Spleen (tissue), 11 donors: ENCODE measurements at regions not wholly inside any gene's neighbourhood (a gene's known extent, or its start where the extent isn't known, plus 50 kb on each side); places are given as distances from the start of the nearest gene placed in this dataset.

Experiments used
- DNase-seq: peaks from one replicate; pipeline ENCODE4 v3.0.0-alpha.2; 2020
- H3K27ac ChIP-seq, 8 donors: fragments of 200-600 bp; sonication (generic) in 7 of 8; 1 replicate in 4 of 8; 2 replicates in 4 of 8; pipeline versions ENCODE4 v1.5.0 to v1.8.0; 2016 to 2021; ENCODE audit warnings: inconsistent platforms in 4 of 8, mild to moderate bottlenecking in 4 of 8, moderate library complexity in 1 of 8
- H3K27me3 ChIP-seq, 7 donors: fragments of 200-600 bp; sonication (generic) in 6 of 7; replicated peaks in 1 of 7; 1 replicate in 4 of 7; 2 replicates in 3 of 7; pipeline versions ENCODE4 v1.5.0 to v1.8.0; 2016 to 2021; ENCODE audit warnings: inconsistent platforms in 3 of 7, mild to moderate bottlenecking in 1 of 7
- H3K36me3 ChIP-seq, 6 donors: fragments of 200-600 bp; sonication (generic) in 5 of 6; 1 replicate in 4 of 6; 2 replicates in 2 of 6; pipeline versions ENCODE4 v1.5.0 to v1.8.0; 2016 to 2021; ENCODE audit warnings: inconsistent platforms in 2 of 6
- H3K4me1 ChIP-seq, 6 donors: fragments of 200-600 bp; sonication (generic) in 5 of 6; 1 replicate in 3 of 6; 2 replicates in 3 of 6; pipeline versions ENCODE4 v1.5.0 to v1.8.0; 2016 to 2021; ENCODE audit warnings: inconsistent platforms in 3 of 6
- H3K4me3 ChIP-seq, 8 donors: fragments of 200-600 bp; sonication (generic) in 7 of 8; 1 replicate in 4 of 8; 2 replicates in 4 of 8; pipeline versions ENCODE4 v1.5.0 to v1.8.0; 2016 to 2021; ENCODE audit warnings: inconsistent platforms in 4 of 8, mild to moderate bottlenecking in 4 of 8, moderate library complexity in 2 of 8
- H3K9me3 ChIP-seq, 8 donors: fragments of 200-600 bp; sonication (generic) in 7 of 8; 1 replicate in 4 of 8; 2 replicates in 4 of 8; pipeline versions ENCODE4 v1.5.0 to v1.8.0; 2016 to 2021; ENCODE audit warnings: inconsistent platforms in 4 of 8
- POLR2A ChIP-seq, 3 donors: fragments of 450-650 bp; IDR thresholded peaks; one replicate each; pipeline ENCODE4 v1.5.1; 2017; ENCODE audit warnings: antibody characterized with exemption in 3 of 3, mild to moderate bottlenecking in 1 of 3
- POLR2AphosphoS5 ChIP-seq, 3 donors: sonication (generic); formaldehyde crosslinking; IDR thresholded peaks; one replicate each; pipeline ENCODE4 v1.5.1; 2017; ENCODE audit warnings: antibody characterized with exemption in 3 of 3
- WGBS, 5 donors: extraction: QIAGEN DNeasy Blood & Tissue Kit in 3 of 5; methylation state at CpG; one replicate each; pipeline versions ENCODE4 v1.1.5 to v1.1.7; 2013 to 2018; 5-methylcytosine and 5-hydroxymethylcytosine counted together
- intact Hi-C: fragments of 100-400 bp; cut with DNase I; formaldehyde crosslinking; loops from one replicate; pipeline ENCODE4 v1.15.0; 2023; ENCODE audit warnings: low total_unique reads
- TF ChIP-seq, protein P1 (sequence below), 11 experiments: fragments of 200-600 bp in 7 of 11; fragments of 450-650 bp in 4 of 11; sonication (generic) in 4 of 11; IDR thresholded peaks in 8 of 11; conservative IDR thresholded peaks in 3 of 11; 1 replicate in 7 of 11; 2 replicates in 4 of 11; pipeline versions ENCODE4 v1.4.0 to v1.8.0; 2016 to 2021; ENCODE audit warnings: antibody characterized with exemption in 11 of 11, inconsistent platforms in 4 of 11, mild to moderate bottlenecking in 1 of 11
- donor health status: healthy with polysubstance abuse.
- donor health status: DM: no; HTN: no; CAD: no; lungs with moderate emphysema.
- donor health status: DM: no; HTN: no; CAD: no.
- donor health status: Bipolar disorder and iron deficiency.
- donor health status: healthy.
- donor health status: DM: no; HTN: no; CAD: no.
- donor health status: DM: yes; HTN: yes; CAD: no.

DNA sequence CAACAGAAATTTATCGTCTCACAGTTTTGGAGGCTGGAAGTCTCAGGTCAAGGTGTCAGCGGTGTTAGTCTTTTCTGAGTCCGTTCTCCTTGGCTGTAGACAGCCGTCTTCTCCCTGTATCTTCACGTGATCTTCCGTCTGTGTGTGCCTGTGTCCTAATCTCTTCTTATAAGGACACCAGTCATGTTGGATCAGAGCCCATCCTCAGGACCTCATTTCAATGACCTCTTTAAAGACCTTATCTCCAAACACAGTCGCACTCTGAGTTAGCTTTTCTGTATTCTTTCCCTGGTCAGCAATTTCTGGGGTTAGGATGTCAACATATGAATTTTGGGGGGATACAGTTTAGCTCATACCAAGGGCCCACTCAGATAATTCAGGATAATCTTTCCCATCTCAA lies 247.7 kb downstream of the PRDM2 start:
- no peaks in the 10 kb centered on the region for H3K36me3 ChIP-seq
- peaks cover 0 to 16% (median 11%) of the 10 kb centered on the region in 8 donors for H3K9me3 ChIP-seq
- peaks cover 0 to 44% (median 0%) of the 10 kb centered on the region in 7 donors for H3K27me3 ChIP-seq
- DNase-seq, result no peak
- WGBS, 5 donors, result 89 to 94% (median 92%) methylated on average over 7 of the region's 7 CpGs
- TF ChIP-seq, protein P1, sequence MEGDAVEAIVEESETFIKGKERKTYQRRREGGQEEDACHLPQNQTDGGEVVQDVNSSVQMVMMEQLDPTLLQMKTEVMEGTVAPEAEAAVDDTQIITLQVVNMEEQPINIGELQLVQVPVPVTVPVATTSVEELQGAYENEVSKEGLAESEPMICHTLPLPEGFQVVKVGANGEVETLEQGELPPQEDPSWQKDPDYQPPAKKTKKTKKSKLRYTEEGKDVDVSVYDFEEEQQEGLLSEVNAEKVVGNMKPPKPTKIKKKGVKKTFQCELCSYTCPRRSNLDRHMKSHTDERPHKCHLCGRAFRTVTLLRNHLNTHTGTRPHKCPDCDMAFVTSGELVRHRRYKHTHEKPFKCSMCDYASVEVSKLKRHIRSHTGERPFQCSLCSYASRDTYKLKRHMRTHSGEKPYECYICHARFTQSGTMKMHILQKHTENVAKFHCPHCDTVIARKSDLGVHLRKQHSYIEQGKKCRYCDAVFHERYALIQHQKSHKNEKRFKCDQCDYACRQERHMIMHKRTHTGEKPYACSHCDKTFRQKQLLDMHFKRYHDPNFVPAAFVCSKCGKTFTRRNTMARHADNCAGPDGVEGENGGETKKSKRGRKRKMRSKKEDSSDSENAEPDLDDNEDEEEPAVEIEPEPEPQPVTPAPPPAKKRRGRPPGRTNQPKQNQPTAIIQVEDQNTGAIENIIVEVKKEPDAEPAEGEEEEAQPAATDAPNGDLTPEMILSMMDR (IDR thresholded peaks at IDR 0.05 in 8 of 11, conservative IDR thresholded peaks at IDR 0.05 in 3 of 11), result no peak
- TF ChIP-seq POLR2A (IDR thresholded peaks at IDR 0.05), result no peak
- no peak for TF ChIP-seq POLR2AphosphoS5 (IDR thresholded peaks at IDR 0.05)
- intact Hi-C loops, result no loop called here
- H3K27ac ChIP-seq, result no peak overlapping the region
- no peak overlapping the region for H3K4me3 ChIP-seq
- H3K4me1 ChIP-seq, result no peaks in the 10 kb centered on the region

GRCh38 chr1:13948396-13948795 lies 248.4 kb downstream of the PRDM2 start:
- 73 to 81% (median 79%) methylated on average over 5 of the region's 5 CpGs for WGBS, 5 donors

GRCh38 chr1:13948888-13949391 lies 249.0 kb downstream of the PRDM2 start:
- H3K27me3 ChIP-seq, result peaks cover 0 to 49% (median 0%) of the 10 kb centered on the region in 7 donors
- no peaks in the 10 kb centered on the region for H3K36me3 ChIP-seq
- H3K9me3 ChIP-seq, result peaks cover 0 to 3% (median under 1%) of the 10 kb centered on the region in 8 donors
- intact Hi-C loops, result no loop called here
- H3K4me1 ChIP-seq, result no peaks in the 10 kb centered on the region
- WGBS, 5 donors, result 67 to 87% (median 77%) methylated on average over 6 of the region's 6 CpGs
- no peak overlapping the region for H3K4me3 ChIP-seq
- no peak for DNase-seq
- H3K27ac ChIP-seq, result no peak overlapping the region
- no peak for TF ChIP-seq POLR2A (IDR thresholded peaks at IDR 0.05)
- TF ChIP-seq, protein P1 (IDR thresholded peaks at IDR 0.05 in 8 of 11, conservative IDR thresholded peaks at IDR 0.05 in 3 of 11), result no peak

More at GRCh38 chr1:13948396-13948795, 248.4 kb downstream of the PRDM2 start:
- no peak overlapping the region for H3K4me3 ChIP-seq
- intact Hi-C loops, result no loop called here
- H3K27ac ChIP-seq, result no peak overlapping the region
- no peak for DNase-seq
- TF ChIP-seq POLR2A (IDR thresholded peaks at IDR 0.05), result no peak
- no peaks in the 10 kb centered on the region for H3K36me3 ChIP-seq
- peaks cover 0 to 8% (median 4%) of the 10 kb centered on the region in 8 donors for H3K9me3 ChIP-seq
- peaks cover 0 to 44% (median 0%) of the 10 kb centered on the region in 7 donors for H3K27me3 ChIP-seq
- no peaks in the 10 kb centered on the region for H3K4me1 ChIP-seq

DNA sequence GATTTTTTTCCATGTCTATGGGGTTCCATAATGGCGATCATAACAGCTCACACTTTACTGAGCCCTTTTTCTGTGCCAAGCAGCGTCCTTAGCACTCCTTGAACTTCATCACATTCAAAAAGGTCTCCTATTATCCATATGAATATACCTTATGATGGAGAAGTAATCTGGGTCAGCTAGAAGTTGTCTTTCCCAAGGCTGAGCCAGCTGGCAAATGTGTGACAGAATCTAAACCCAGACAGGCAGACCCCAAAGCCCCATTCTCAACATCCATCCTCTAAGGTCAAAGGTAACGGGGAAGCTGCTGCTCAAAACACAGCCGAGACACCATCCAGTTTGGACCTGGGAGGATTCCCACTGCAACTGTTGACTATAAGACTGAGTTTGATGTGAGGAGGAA lies 249.6 kb downstream of the PRDM2 start:
- no peaks in the 10 kb centered on the region for H3K36me3 ChIP-seq
- H3K9me3 ChIP-seq, result no peaks in the 10 kb centered on the region
- no peak overlapping the region for H3K27ac ChIP-seq
- intact Hi-C loops, result no loop called here
- H3K4me3 ChIP-seq, result no peak overlapping the region
- TF ChIP-seq POLR2AphosphoS5 (IDR thresholded peaks at IDR 0.05) (no peak), POLR2A (IDR thresholded peaks at IDR 0.05) (no peak)
- TF ChIP-seq, protein P1 (IDR thresholded peaks at IDR 0.05 in 8 of 11, conservative IDR thresholded peaks at IDR 0.05 in 3 of 11), result no peak
- 78 to 89% (median 80%) methylated on average over 4 of the region's 4 CpGs for WGBS, 5 donors
- H3K4me1 ChIP-seq, result no peaks in the 10 kb centered on the region
- peaks cover 0 to 51% (median 0%) of the 10 kb centered on the region in 7 donors for H3K27me3 ChIP-seq
- DNase-seq, result no peak

GRCh38 chr1:13950637-13951036 lies 250.6 kb downstream of the PRDM2 start:
- Histone ChIP-seq H3K27ac (no peak overlapping the region), H3K4me1 (no peaks in the 10 kb centered on the region), H3K36me3 (no peaks in the 10 kb centered on the region), H3K27me3 (peaks cover 0 to 51% (median 0%) of the 10 kb centered on the region in 7 donors), H3K4me3 (no peak overlapping the region), H3K9me3 (no peaks in the 10 kb centered on the region)
- DNase-seq, result no peak
- 48 to 56% (median 51%) methylated on average over 7 of the region's 7 CpGs for WGBS, 5 donors
- intact Hi-C loops, result no loop called here
- TF ChIP-seq POLR2AphosphoS5 (IDR thresholded peaks at IDR 0.05), result no peak
- TF ChIP-seq, protein P1 (IDR thresholded peaks at IDR 0.05 in 8 of 11, conservative IDR thresholded peaks at IDR 0.05 in 3 of 11), result no peak
- no peak for TF ChIP-seq POLR2A (IDR thresholded peaks at IDR 0.05)
